ENCODE measurements at regions not wholly inside any gene's neighbourhood (a gene's known extent, or its start where the extent isn't known, plus 50 kb on each side); places are given as distances from the start of the nearest gene placed in this dataset.

DNA sequence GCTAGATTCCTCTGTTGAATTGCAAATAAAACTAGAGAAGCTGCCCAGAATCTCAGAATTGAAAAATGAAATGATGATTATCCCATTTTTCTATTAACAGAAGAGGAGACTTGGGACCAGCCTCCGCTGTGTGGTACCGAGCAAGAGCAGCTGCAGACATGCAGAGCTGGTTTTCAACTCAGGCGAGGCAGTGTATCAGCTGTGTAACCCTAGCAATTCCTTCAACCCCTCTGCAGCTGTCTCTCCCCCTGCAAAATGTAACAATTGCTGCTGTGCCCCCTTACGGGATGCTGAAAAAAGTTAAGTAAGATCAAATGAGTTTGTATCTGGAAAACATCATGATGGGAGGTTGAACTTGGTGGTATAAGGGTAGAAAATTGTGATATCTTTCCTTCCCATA, 98.5 kb upstream of the C3orf80 start:
- WGBS, 2 experiments: 84 to 95% methylated on average over 4 of the region's 4 CpGs
- no peaks in the 10 kb centered on the region for H3K27me3 ChIP-seq (ENCODE audit: control insufficient read depth, insufficient read depth, low read length, poor library complexity, severe bottlenecking)
- H3K36me3 ChIP-seq (ENCODE audit: control insufficient read depth, insufficient read depth, low read length): no peaks in the 10 kb centered on the region
- no peak overlapping the region for H3K4me3 ChIP-seq (ENCODE audit: insufficient read depth, low read depth, low read length)
- no peaks in the 10 kb centered on the region for H3K4me1 ChIP-seq (ENCODE audit: control insufficient read depth, insufficient read depth, low read length)
- H3K9me3 ChIP-seq (ENCODE audit: control insufficient read depth, low read length): no peaks in the 10 kb centered on the region
- H3K27ac ChIP-seq (ENCODE audit: insufficient read depth, low read depth, low read length, poor library complexity, severe bottlenecking): no peak overlapping the region

DNA sequence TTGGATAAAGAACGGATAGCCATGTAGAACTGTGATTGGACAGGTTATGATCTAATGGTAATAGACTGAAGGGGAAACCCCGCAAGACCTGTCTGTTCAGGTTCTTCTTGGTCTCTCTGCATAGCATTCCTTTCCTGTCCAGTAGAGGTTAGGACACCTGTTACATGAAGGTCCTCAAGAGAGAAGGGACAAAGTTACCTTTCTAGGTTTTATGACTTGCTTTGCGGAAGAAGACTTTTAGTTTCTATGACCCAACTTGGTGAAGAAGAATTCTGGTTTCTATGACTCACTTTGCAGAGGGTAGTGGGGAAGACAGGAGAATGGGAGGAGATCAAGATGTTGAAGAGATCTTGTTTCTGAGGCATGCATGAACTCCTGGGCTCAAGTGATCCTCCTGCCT, 97.9 kb upstream of the C3orf80 start:
- no peaks in the 10 kb centered on the region for H3K4me1 ChIP-seq (ENCODE audit: control insufficient read depth, insufficient read depth, low read length)
- H3K27ac ChIP-seq (ENCODE audit: insufficient read depth, low read depth, low read length, poor library complexity, severe bottlenecking): no peak overlapping the region
- H3K4me3 ChIP-seq (ENCODE audit: insufficient read depth, low read depth, low read length): no peak overlapping the region
- H3K27me3 ChIP-seq (ENCODE audit: control insufficient read depth, insufficient read depth, low read length, poor library complexity, severe bottlenecking): no peaks in the 10 kb centered on the region
- WGBS, 2 experiments: 92 to 95% methylated on average over 3 of the region's 3 CpGs
- no peaks in the 10 kb centered on the region for H3K36me3 ChIP-seq (ENCODE audit: control insufficient read depth, insufficient read depth, low read length)
- no peaks in the 10 kb centered on the region for H3K9me3 ChIP-seq (ENCODE audit: control insufficient read depth, low read length)

DNA sequence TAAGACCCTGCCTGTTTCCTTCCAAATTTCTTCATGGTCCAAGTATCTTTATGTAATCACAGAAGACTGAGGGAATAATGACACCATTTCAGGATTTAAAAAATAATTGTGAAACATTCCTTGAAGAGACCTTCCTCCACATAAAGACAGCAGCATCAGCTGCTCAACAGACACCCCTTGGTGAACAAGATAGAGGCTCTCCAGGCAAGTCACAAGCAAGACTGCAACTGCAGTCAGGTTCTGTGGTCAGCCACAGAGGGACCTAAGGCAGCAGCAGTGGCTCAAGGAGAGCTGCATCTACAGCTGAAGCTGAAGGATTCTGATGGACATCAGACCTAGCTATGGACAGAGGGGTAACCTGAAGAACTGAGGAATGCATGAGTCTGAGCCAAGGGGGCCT, 97.2 kb upstream of the C3orf80 start:
- no peaks in the 10 kb centered on the region for H3K9me3 ChIP-seq (ENCODE audit: control insufficient read depth, low read length)
- H3K27me3 ChIP-seq (ENCODE audit: control insufficient read depth, insufficient read depth, low read length, poor library complexity, severe bottlenecking): no peaks in the 10 kb centered on the region
- H3K4me3 ChIP-seq (ENCODE audit: insufficient read depth, low read depth, low read length): no peak overlapping the region
- no peaks in the 10 kb centered on the region for H3K4me1 ChIP-seq (ENCODE audit: control insufficient read depth, insufficient read depth, low read length)
- no peaks in the 10 kb centered on the region for H3K36me3 ChIP-seq (ENCODE audit: control insufficient read depth, insufficient read depth, low read length)
- H3K27ac ChIP-seq (ENCODE audit: insufficient read depth, low read depth, low read length, poor library complexity, severe bottlenecking): no peak overlapping the region

DNA sequence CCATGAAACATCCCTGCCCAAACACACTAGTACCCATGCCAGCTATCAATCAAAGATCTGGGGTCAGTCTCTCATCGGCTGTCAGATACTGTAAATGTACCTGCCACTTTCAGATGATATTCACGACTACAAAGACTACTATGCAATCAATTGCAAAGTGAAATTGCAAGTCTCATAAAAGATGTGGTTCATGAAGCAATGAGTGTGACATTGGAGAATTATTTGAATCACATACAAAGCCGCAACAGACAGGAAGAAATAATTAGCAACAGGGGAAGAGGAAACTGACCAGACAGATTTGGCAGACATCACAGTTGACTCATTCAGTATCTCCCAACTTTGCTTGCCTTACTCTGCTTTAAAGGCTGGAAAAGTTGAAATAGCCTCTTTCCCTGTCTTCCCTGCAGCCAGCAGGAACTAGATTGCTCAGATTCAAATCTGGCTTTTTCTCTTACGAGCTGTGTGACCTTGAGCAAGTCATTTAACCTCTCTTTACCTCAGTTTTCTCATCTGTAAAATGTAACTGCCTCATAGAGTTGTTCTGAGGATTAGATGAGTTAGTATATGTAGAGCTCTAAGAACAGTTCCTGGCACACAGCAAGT, 95.7 kb upstream of the C3orf80 start:
- Histone ChIP-seq H3K9me3 (ENCODE audit: control insufficient read depth, low read length) (no peaks in the 10 kb centered on the region), H3K4me3 (ENCODE audit: insufficient read depth, low read depth, low read length) (no peak overlapping the region), H3K36me3 (ENCODE audit: control insufficient read depth, insufficient read depth, low read length) (no peaks in the 10 kb centered on the region), H3K4me1 (ENCODE audit: control insufficient read depth, insufficient read depth, low read length) (no peaks in the 10 kb centered on the region), H3K27me3 (ENCODE audit: control insufficient read depth, insufficient read depth, low read length, poor library complexity, severe bottlenecking) (no peaks in the 10 kb centered on the region), H3K27ac (ENCODE audit: insufficient read depth, low read depth, low read length, poor library complexity, severe bottlenecking) (no peak overlapping the region)
- WGBS, 2 experiments: 92 to 95% methylated on average over 4 of the region's 4 CpGs

DNA sequence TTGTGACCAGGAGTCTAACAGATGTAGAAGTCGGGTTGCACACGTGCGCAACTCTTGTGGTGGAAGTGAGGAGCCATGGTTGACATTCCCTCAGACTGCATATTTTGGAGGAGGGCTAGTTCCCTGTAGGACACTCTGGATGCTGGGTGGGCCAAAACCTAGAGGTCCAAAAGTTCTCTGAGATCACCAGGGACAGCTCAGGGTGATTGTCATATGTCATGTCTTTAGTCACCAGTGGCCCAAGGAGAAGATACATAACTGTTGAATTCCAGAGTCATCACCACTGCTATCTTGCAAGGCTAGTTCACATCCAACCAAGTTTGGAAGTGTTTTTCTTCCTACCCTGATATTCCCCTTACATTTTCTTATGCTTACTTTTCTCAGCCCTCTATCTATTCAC, 95.2 kb upstream of the C3orf80 start:
- H3K4me3 ChIP-seq (ENCODE audit: insufficient read depth, low read depth, low read length): no peak overlapping the region
- H3K27me3 ChIP-seq (ENCODE audit: control insufficient read depth, insufficient read depth, low read length, poor library complexity, severe bottlenecking): no peaks in the 10 kb centered on the region
- no peaks in the 10 kb centered on the region for H3K4me1 ChIP-seq (ENCODE audit: control insufficient read depth, insufficient read depth, low read length)
- no peaks in the 10 kb centered on the region for H3K9me3 ChIP-seq (ENCODE audit: control insufficient read depth, low read length)
- H3K27ac ChIP-seq (ENCODE audit: insufficient read depth, low read depth, low read length, poor library complexity, severe bottlenecking): no peak overlapping the region
- H3K36me3 ChIP-seq (ENCODE audit: control insufficient read depth, insufficient read depth, low read length): no peaks in the 10 kb centered on the region
- 97 to 98% methylated on average over 3 of the region's 3 CpGs for WGBS, 2 experiments

DNA sequence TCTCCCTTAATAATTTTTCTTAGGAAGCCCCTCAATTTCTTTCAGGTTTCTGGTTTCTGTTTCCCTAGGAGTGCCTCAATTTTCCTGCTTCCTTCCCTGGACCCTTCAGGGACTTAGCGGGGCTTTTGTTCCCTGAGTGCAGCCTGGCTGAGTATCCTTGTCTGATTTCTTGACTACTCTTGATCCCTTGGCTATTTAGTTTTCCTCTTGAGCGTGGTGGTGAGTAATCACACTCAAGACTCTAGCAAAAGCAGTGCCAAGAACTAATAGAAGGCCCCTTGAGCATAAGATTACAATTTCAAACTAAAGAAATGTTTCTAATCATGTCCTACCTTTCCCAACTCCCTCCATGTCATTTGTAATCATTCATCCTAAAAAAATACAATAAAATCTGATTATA, 94.3 kb upstream of the C3orf80 start:
- Histone ChIP-seq H3K9me3 (ENCODE audit: control insufficient read depth, low read length) (no peaks in the 10 kb centered on the region), H3K27me3 (ENCODE audit: control insufficient read depth, insufficient read depth, low read length, poor library complexity, severe bottlenecking) (no peaks in the 10 kb centered on the region), H3K4me3 (ENCODE audit: insufficient read depth, low read depth, low read length) (no peak overlapping the region), H3K4me1 (ENCODE audit: control insufficient read depth, insufficient read depth, low read length) (no peaks in the 10 kb centered on the region), H3K27ac (ENCODE audit: insufficient read depth, low read depth, low read length, poor library complexity, severe bottlenecking) (no peak overlapping the region), H3K36me3 (ENCODE audit: control insufficient read depth, insufficient read depth, low read length) (no peaks in the 10 kb centered on the region)
- 85 to 90% methylated on average over 2 of the region's 2 CpGs for WGBS, 2 experiments

DNA sequence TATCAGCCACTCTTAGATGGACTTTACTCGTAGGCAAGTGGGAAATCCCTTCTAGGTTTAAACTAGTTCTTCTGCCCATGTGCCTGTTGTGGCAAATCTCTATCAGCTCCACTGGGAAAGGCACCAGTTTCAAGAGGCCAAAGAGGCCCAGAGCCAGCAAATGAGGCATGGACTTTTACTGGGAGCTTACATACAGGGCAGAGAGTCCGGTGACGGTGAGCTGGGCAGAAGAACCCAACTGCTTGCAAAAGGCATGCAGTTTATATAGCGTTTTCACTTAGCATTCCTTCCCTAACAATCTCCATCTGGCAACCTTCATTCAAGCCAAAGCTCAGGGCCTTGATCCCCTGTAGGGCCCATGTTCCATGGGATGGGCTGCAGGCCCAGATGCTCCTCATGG, 93.0 kb upstream of the C3orf80 start:
- no peak overlapping the region for H3K27ac ChIP-seq (ENCODE audit: insufficient read depth, low read depth, low read length, poor library complexity, severe bottlenecking)
- H3K4me3 ChIP-seq (ENCODE audit: insufficient read depth, low read depth, low read length): no peak overlapping the region
- H3K9me3 ChIP-seq (ENCODE audit: control insufficient read depth, low read length): no peaks in the 10 kb centered on the region
- WGBS, 2 experiments: 92 to 95% methylated on average over 4 of the region's 4 CpGs
- no peaks in the 10 kb centered on the region for H3K36me3 ChIP-seq (ENCODE audit: control insufficient read depth, insufficient read depth, low read length)
- no peaks in the 10 kb centered on the region for H3K27me3 ChIP-seq (ENCODE audit: control insufficient read depth, insufficient read depth, low read length, poor library complexity, severe bottlenecking)
- H3K4me1 ChIP-seq (ENCODE audit: control insufficient read depth, insufficient read depth, low read length): no peaks in the 10 kb centered on the region

DNA sequence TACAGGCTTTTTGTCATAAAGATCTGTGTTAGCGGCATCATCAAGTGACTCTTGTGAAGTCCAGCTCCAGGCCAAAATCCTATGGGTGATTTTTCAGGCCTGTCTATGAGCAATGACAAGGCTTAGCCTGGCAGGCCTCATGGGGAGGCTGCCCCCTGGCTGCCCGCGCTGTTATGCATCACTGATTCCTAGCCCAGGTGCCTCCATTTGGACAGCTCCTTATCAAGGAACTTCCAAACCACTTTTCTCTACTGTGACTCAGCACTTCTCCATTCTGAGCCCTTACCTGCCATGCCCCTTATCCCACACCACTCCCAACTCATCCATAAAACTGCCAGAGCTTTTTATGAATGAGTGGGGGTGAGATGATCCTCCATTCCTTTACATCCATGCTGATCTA, 91.5 kb upstream of the C3orf80 start:
- H3K4me1 ChIP-seq (ENCODE audit: control insufficient read depth, insufficient read depth, low read length): no peaks in the 10 kb centered on the region
- no peak overlapping the region for H3K4me3 ChIP-seq (ENCODE audit: insufficient read depth, low read depth, low read length)
- H3K9me3 ChIP-seq (ENCODE audit: control insufficient read depth, low read length): no peaks in the 10 kb centered on the region
- H3K27ac ChIP-seq (ENCODE audit: insufficient read depth, low read depth, low read length, poor library complexity, severe bottlenecking): no peak overlapping the region
- 84 to 88% methylated on average over 3 of the region's 3 CpGs for WGBS, 2 experiments
- no peaks in the 10 kb centered on the region for H3K27me3 ChIP-seq (ENCODE audit: control insufficient read depth, insufficient read depth, low read length, poor library complexity, severe bottlenecking)
- H3K36me3 ChIP-seq (ENCODE audit: control insufficient read depth, insufficient read depth, low read length): no peaks in the 10 kb centered on the region

DNA sequence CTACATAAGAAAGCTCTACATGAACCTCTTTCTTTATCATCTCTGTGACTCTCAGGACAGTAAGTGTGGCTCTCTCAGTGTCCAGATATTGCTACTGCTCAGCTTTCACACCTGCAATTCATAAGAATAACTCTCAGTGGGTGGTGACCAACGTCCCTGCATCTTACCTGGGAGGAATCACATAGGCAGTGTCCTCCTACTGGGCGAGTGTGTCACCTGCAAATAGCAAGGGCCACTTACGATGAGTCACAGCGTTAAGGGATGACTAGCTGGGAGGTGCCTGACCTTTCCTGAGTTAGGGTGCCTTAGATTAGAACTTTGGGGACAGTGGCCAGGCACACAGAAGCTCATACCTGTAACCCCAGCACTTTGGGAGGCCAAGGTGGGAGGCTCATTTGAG, 90.8 kb upstream of the C3orf80 start:
- no peak overlapping the region for H3K4me3 ChIP-seq (ENCODE audit: insufficient read depth, low read depth, low read length)
- no peaks in the 10 kb centered on the region for H3K27me3 ChIP-seq (ENCODE audit: control insufficient read depth, insufficient read depth, low read length, poor library complexity, severe bottlenecking)
- H3K4me1 ChIP-seq (ENCODE audit: control insufficient read depth, insufficient read depth, low read length): no peaks in the 10 kb centered on the region
- no peaks in the 10 kb centered on the region for H3K36me3 ChIP-seq (ENCODE audit: control insufficient read depth, insufficient read depth, low read length)
- H3K9me3 ChIP-seq (ENCODE audit: control insufficient read depth, low read length): no peaks in the 10 kb centered on the region
- no peak overlapping the region for H3K27ac ChIP-seq (ENCODE audit: insufficient read depth, low read depth, low read length, poor library complexity, severe bottlenecking)
- 77 to 84% methylated on average over 4 of the region's 4 CpGs for WGBS, 2 experiments

DNA sequence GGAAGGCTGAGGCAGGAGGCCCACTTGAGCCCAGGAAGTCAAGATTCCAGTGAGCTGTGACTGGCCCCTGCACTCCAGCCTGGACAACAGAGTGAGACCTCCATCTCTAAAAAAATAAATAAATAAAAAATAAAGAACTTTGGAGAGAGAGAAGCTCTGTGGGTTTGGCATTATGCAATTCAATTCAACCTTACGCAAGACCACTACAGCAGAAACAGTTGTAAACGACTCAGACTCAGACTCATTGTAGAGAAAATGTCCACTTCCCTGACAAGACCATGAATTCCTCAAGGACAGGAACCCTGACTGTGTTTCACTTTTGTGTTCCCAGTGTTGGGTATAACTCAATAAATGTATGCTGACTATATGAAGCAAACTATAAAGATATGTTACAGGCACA, 90.3 kb upstream of the C3orf80 start:
- Histone ChIP-seq H3K27me3 (ENCODE audit: control insufficient read depth, insufficient read depth, low read length, poor library complexity, severe bottlenecking) (no peaks in the 10 kb centered on the region), H3K4me3 (ENCODE audit: insufficient read depth, low read depth, low read length) (no peak overlapping the region), H3K27ac (ENCODE audit: insufficient read depth, low read depth, low read length, poor library complexity, severe bottlenecking) (no peak overlapping the region), H3K36me3 (ENCODE audit: control insufficient read depth, insufficient read depth, low read length) (no peaks in the 10 kb centered on the region), H3K4me1 (ENCODE audit: control insufficient read depth, insufficient read depth, low read length) (no peaks in the 10 kb centered on the region), H3K9me3 (ENCODE audit: control insufficient read depth, low read length) (no peaks in the 10 kb centered on the region)
- 87 to 100% methylated on average over 2 of the region's 2 CpGs for WGBS, 2 experiments

DNA sequence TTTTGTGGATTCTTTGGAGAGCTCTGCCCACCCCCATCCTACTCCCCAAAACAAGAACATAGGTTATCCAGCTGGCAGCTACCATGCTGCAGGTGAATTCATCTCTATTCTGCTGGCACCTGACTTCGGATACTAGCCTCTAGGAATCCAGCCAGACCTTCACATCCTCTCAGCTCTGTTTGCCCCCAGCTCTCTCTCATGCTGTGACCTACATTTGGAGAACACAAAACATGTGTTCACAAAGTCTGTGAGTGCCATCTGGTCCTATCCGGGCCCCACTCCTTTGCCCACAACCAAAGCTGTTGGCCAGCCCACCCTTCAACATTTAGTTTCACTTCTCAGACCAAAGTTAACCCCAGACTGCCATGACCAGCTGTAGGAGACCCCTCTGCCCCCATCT, 89.4 kb upstream of the C3orf80 start:
- Histone ChIP-seq H3K4me3 (ENCODE audit: insufficient read depth, low read depth, low read length) (no peak overlapping the region), H3K9me3 (ENCODE audit: control insufficient read depth, low read length) (no peaks in the 10 kb centered on the region), H3K27me3 (ENCODE audit: control insufficient read depth, insufficient read depth, low read length, poor library complexity, severe bottlenecking) (no peaks in the 10 kb centered on the region), H3K4me1 (ENCODE audit: control insufficient read depth, insufficient read depth, low read length) (no peaks in the 10 kb centered on the region), H3K27ac (ENCODE audit: insufficient read depth, low read depth, low read length, poor library complexity, severe bottlenecking) (no peak overlapping the region), H3K36me3 (ENCODE audit: control insufficient read depth, insufficient read depth, low read length) (no peaks in the 10 kb centered on the region)
- WGBS, 2 experiments: 88 to 94% methylated on average over 2 of the region's 2 CpGs

All from ectodermal cell (in vitro differentiated cells).